TTC549 (cell line): ENCODE measurements at regions not wholly inside any gene's neighbourhood (a gene's known extent, or its start where the extent isn't known, plus 50 kb on each side); places are given as distances from the start of the nearest gene placed in this dataset.

Experiments used
- FAIRE-seq: peaks from 2 replicates; lab custom pipeline; 2012; peaks lifted over from hg19 to GRCh38; lab: Jason Lieb, UNC

GRCh38 chr17:17417718-17418181 is 59.0 kb upstream of the MED9 start:
- no peak for FAIRE-seq

- FAIRE-seq: no peak
Observed at GRCh38 chr17:17419166-17419565, 57.6 kb upstream of the MED9 start.

- FAIRE-seq: no peak
Observed at GRCh38 chr17:17419631-17420030, 57.2 kb upstream of the MED9 start.

GRCh38 chr17:17420082-17420481 is 56.7 kb upstream of the MED9 start:
- FAIRE-seq: no peak

GRCh38 chr17:17420561-17421269 is 56.1 kb upstream of the MED9 start:
- no peak for FAIRE-seq

DNA sequence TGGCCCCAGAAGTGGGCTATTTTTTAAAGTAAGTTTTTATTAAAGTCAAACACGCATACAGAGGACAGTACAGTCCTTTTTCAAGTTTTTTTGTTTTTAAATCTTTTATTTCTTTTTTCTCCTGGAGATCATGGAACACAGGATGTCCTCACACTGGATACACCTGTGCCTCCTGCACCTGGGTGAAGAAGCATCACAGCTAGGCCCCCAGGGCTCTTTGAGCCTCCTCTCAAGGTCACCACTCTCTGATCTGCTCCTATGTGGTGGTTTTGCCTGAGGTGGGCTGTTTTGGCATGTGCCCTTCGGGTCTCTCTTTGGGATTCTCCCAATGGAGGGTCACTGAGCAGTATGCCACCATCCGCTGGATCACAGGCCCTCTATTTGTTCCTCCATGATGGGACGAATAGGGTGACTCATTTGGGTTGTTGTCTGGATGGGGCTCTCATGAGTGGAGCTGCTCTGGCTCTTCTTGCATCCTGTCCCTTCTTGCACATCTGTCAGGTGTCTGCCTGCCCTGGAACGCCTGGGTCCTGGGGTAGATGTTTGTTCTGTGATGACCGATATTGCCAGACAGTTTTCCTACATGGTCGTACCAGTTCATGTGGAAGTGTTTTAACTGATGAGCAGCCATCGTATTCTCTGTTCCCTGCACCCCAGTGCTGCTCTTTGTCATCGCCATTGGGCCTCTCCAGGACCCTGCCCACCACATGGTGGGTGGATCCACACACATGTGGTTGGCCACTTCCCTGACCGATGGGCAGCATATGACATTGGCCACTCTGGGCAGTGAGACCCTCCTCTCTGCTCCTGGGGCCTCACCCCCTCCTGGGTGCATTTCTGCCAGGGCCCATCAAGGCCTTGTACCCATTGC is 55.2 kb upstream of the MED9 start:
- no peak for FAIRE-seq

DNA sequence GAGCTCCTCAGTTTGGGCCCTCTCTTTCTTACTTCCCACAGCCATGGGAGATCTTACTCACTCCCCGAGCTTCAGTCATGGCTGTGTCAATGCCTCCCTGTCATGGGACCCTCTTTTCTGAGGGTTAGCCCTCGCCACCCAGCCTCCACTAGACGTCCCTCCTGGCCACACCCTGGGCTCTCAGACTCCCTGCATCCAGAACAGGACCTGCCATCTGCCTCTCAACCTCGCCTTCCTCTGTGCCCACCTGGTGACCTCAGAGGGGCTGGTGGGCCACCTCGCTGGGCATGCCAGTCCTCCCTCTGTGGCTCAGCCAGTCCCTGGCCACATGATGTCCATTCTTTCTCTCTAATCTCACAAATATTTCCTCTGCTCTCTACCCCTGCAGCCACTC is 54.6 kb upstream of the MED9 start:
- FAIRE-seq: no peak

GRCh38 chr17:17422641-17423040 is 54.2 kb upstream of the MED9 start:
- no peak for FAIRE-seq

- FAIRE-seq: no peak
Observed at GRCh38 chr17:17423656-17424055, 53.1 kb upstream of the MED9 start.

DNA sequence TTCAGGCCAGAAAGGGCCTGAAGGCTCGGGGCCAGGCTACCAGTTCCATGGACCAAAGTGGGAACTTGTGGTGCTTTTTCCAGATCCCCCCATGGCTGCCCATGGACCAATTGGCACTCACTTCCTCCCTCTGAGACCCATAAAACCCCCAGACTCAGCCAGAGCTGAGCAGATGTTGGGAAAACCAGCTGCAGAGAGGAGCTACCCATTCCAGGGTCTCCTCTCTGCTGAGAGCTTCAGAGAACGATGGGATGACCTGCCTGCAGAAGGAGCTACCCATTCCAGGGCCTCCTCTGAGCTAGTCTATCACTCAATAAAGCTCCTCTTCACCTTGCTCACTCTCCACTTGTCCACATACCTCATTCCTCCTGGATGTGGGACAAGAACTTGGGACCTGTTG is 52.2 kb upstream of the MED9 start:
- no peak for FAIRE-seq

GRCh38 chr17:17425005-17425404 is 51.8 kb upstream of the MED9 start:
- FAIRE-seq: no peak

DNA sequence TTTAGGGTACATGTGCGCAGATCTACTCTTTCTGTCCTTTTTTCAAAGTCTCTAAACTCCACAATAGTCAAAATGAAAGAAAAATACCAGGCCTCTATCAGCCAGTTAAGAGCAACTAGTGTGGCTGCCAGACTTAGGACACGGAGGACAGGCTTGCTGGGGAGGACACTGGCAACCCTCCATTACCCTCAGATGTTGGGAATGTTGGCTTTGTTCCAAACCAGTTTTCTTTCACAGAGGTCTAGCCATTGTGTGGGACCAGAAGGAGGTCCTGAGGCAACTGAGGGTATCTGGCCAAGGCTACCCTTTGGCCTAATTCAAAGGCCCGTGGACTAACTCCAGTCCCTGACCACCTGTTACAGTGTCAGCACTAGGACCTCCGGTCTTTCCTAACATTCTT is 51.2 kb upstream of the MED9 start:
- FAIRE-seq: no peak

GRCh38 chr17:17426184-17426583 is 50.6 kb upstream of the MED9 start:
- FAIRE-seq: no peak
